GM23338 (cell line): ENCODE measurements at regions not wholly inside any gene's neighbourhood (a gene's known extent, or its start where the extent isn't known, plus 50 kb on each side); places are given as distances from the start of the nearest gene placed in this dataset.
A peak's percentile ranks its signal among the peaks of the same experiment; 100 is the strongest.

Experiments used
- ATAC-seq: fragments of 200-7000 bp; cut with Tn5 transposase; 3 replicates; pipeline ENCODE4 v1.9.1; 2020
- DNase-seq: peaks from one replicate; pipeline ENCODE4 v3.0.0-alpha.2; 2015; ENCODE audit warnings: low spot score
- H2AFZ ChIP-seq: fragments of 200-600 bp; sonication (generic); 2 replicates; pipeline ENCODE4 v1.8.0; 2016; ENCODE audit warnings: antibody characterized with exemption, mild to moderate bottlenecking, moderate library complexity
- H3F3A ChIP-seq: fragments of 200-600 bp; sonication (generic); replicated peaks from 2 replicates; pipeline ENCODE4 v1.8.0; 2017; ENCODE audit warnings: antibody characterized with exemption, mixed run types, low read depth
- H3K27ac ChIP-seq: fragments of 200-600 bp; sonication (generic); 2 replicates; pipeline ENCODE4 v1.6.1; 2016; ENCODE audit warnings: low read depth
- H3K27me3 ChIP-seq: fragments of 200-600 bp; sonication (generic); 2 replicates; pipeline ENCODE4 v1.8.0; 2016; ENCODE audit warnings: mild to moderate bottlenecking, mixed run types, moderate library complexity; ENCODE audit not compliant: insufficient read depth
- H3K36me3 ChIP-seq: fragments of 200-600 bp; sonication (generic); 2 replicates; pipeline ENCODE4 v1.8.0; 2016; ENCODE audit warnings: mild to moderate bottlenecking; ENCODE audit not compliant: insufficient read depth
- H3K4me1 ChIP-seq: fragments of 200-600 bp; sonication (generic); 2 replicates; pipeline ENCODE4 v1.8.0; 2016; ENCODE audit warnings: mild to moderate bottlenecking, moderate library complexity; ENCODE audit not compliant: insufficient read depth
- H3K4me2 ChIP-seq: fragments of 200-600 bp; sonication (generic); 2 replicates; pipeline ENCODE4 v1.7.1; 2017; ENCODE audit warnings: mixed run types
- H3K4me3 ChIP-seq: fragments of 200-600 bp; sonication (generic); 2 replicates; pipeline ENCODE4 v1.6.1; 2016; ENCODE audit warnings: mixed run types
- H3K79me2 ChIP-seq: fragments of 200-600 bp; sonication (generic); replicated peaks from 2 replicates; pipeline ENCODE4 v1.8.0; 2017; ENCODE audit warnings: mild to moderate bottlenecking; ENCODE audit not compliant: insufficient read depth
- H3K9me2 ChIP-seq: fragments of 200-600 bp; sonication (generic); 2 replicates; pipeline ENCODE4 v1.8.0; 2017; ENCODE audit not compliant: insufficient read depth
- H4K20me1 ChIP-seq: fragments of 200-600 bp; sonication (generic); replicated peaks from 2 replicates; pipeline ENCODE4 v1.8.0; 2017; ENCODE audit warnings: mild to moderate bottlenecking; ENCODE audit not compliant: insufficient read depth
- H3K27ac Mint-ChIP-seq: 2 replicates; pipeline ENCODE4 v1.8.0; 2020; ENCODE audit warnings: inconsistent platforms, mild to moderate bottlenecking, moderate library complexity, mixed read lengths
- H3K27me3 Mint-ChIP-seq: 3 replicates; pipeline ENCODE4 v1.8.0; 2022; ENCODE audit warnings: low read depth, mild to moderate bottlenecking, moderate library complexity, mixed read lengths, inconsistent platforms; ENCODE audit not compliant: insufficient read depth, poor library complexity
- H3K36me3 Mint-ChIP-seq: 3 replicates; pipeline ENCODE4 v1.8.0; 2021; ENCODE audit warnings: low read depth, mild to moderate bottlenecking, inconsistent platforms, moderate library complexity, mixed read lengths
- H3K4me1 Mint-ChIP-seq: 3 replicates; pipeline ENCODE4 v1.8.0; 2020; ENCODE audit warnings: mild to moderate bottlenecking, inconsistent platforms, mixed read lengths
- H3K4me3 Mint-ChIP-seq: 3 replicates; pipeline ENCODE4 v1.8.0; 2021; ENCODE audit warnings: moderate library complexity, mild to moderate bottlenecking, inconsistent platforms, mixed read lengths
- H3K9me3 Mint-ChIP-seq: 3 replicates; pipeline ENCODE4 v1.8.0; 2020; ENCODE audit warnings: moderate library complexity, mild to moderate bottlenecking, inconsistent platforms, mixed read lengths
- CREB1 ChIP-seq: fragments of 250-450 bp; sonication (Bioruptor Pico); IDR thresholded peaks from 2 replicates; pipeline ENCODE4 v1.5.0; 2020; ENCODE audit warnings: low read depth, mild to moderate bottlenecking, moderate library complexity
- CTCF ChIP-seq, 2 experiments: fragments of 200-600 bp in 1 of 2; sonication (generic) in 1 of 2; conservative IDR thresholded peaks; 2 replicates each; pipeline versions ENCODE4 v1.5.1 to v1.6.1; 2016 to 2017; ENCODE audit warnings: antibody characterized with exemption in 2 of 2, low read depth in 2 of 2, mild to moderate bottlenecking in 2 of 2, moderate library complexity in 1 of 2
- ETS1 ChIP-seq: IDR thresholded peaks from 2 replicates; pipeline ENCODE4 v1.6.1; 2016; ENCODE audit warnings: antibody characterized with exemption
- EZH2 ChIP-seq: fragments of 200-600 bp; sonication (generic); IDR thresholded peaks from one replicate; pipeline ENCODE4 v1.8.0; 2017; ENCODE audit warnings: antibody characterized with exemption, mild to moderate bottlenecking, low read depth; ENCODE audit not compliant: unreplicated experiment
- EZH2phosphoT487 ChIP-seq: fragments of 200-600 bp; sonication (generic); IDR thresholded peaks from one replicate; pipeline ENCODE4 v1.8.1; 2018; ENCODE audit warnings: antibody characterized with exemption; ENCODE audit not compliant: unreplicated experiment
- JUNB ChIP-seq: IDR thresholded peaks from one replicate; pipeline ENCODE4 v1.6.1; 2016; ENCODE audit warnings: antibody characterized with exemption; ENCODE audit not compliant: unreplicated experiment
- NANOG ChIP-seq: IDR thresholded peaks from 2 replicates; pipeline ENCODE4 v1.6.1; 2016; ENCODE audit warnings: antibody characterized with exemption, borderline replicate concordance
- REST ChIP-seq: IDR thresholded peaks from one replicate; pipeline ENCODE4 v1.6.1; 2018; ENCODE audit warnings: antibody characterized with exemption; ENCODE audit not compliant: unreplicated experiment
- STAT1 ChIP-seq: IDR thresholded peaks from one replicate; pipeline ENCODE4 v1.6.1; 2016; ENCODE audit warnings: antibody characterized with exemption; ENCODE audit not compliant: unreplicated experiment
- ZNF114 ChIP-seq: fragments of 250-450 bp; sonication (Bioruptor Pico); IDR thresholded peaks from 2 replicates; pipeline ENCODE4 v1.5.0; 2020; ENCODE audit warnings: mild to moderate bottlenecking, moderate library complexity

- H3K27me3 Mint-ChIP-seq, result peaks cover 2% of the 10 kb centered on the region
- peaks cover 22% of the 10 kb centered on the region for H3K4me1 Mint-ChIP-seq
- Histone ChIP-seq H3K27ac (no peak overlapping the region), H3K4me2 (no peak overlapping the region), H3K36me3 (no peaks in the 10 kb centered on the region), H2AFZ (peak overlapping the region; percentile 50; the same call in 1 of the 2 replicates), H3K27me3 (no peaks in the 10 kb centered on the region), H3K4me3 (no peak overlapping the region), H3F3A (no peaks in the 10 kb centered on the region), H3K4me1 (peaks cover 27% of the 10 kb centered on the region), H3K79me2 (no peaks in the 10 kb centered on the region), H4K20me1 (no peaks in the 10 kb centered on the region), H3K9me2 (no peaks in the 10 kb centered on the region)
- H3K9me3 Mint-ChIP-seq, result no peaks in the 10 kb centered on the region
- no peak overlapping the region for H3K4me3 Mint-ChIP-seq
- H3K27ac Mint-ChIP-seq, result peak overlapping the region; percentile 49
- ATAC-seq (no peak), DNase-seq (no peak)
- peaks cover 6% of the 10 kb centered on the region; the same call in 2 of the 3 replicates for H3K36me3 Mint-ChIP-seq
- no peak for TF ChIP-seq JUNB
Observed at GRCh38 chr11:104705490-104706190, 192.6 kb downstream of the CASP12 start.

GRCh38 chr11:104704888-104705287 lies 193.4 kb downstream of the CASP12 start:
- no peak overlapping the region for H3K27ac Mint-ChIP-seq
- Histone ChIP-seq H3K4me2 (no peak overlapping the region; the same call in 1 of the 2 replicates), H3K4me1 (peaks cover 27% of the 10 kb centered on the region), H3K36me3 (no peaks in the 10 kb centered on the region), H3K27me3 (no peaks in the 10 kb centered on the region), H3K27ac (no peak overlapping the region), H4K20me1 (no peaks in the 10 kb centered on the region), H3K79me2 (no peaks in the 10 kb centered on the region), H3K4me3 (no peak overlapping the region), H3F3A (no peaks in the 10 kb centered on the region), H2AFZ (peak overlapping the region; percentile 50; the same call in 1 of the 2 replicates), H3K9me2 (no peaks in the 10 kb centered on the region)
- ATAC-seq (no peak), DNase-seq (no peak)
- peaks cover 6% of the 10 kb centered on the region; the same call in 2 of the 3 replicates for H3K36me3 Mint-ChIP-seq
- H3K9me3 Mint-ChIP-seq, result no peaks in the 10 kb centered on the region
- H3K4me1 Mint-ChIP-seq, result peaks cover 22% of the 10 kb centered on the region
- peaks cover 2% of the 10 kb centered on the region for H3K27me3 Mint-ChIP-seq
- no peak overlapping the region for H3K4me3 Mint-ChIP-seq
- TF ChIP-seq ZNF114 (CRISPR knock-in tag), result no peak
- no peak for TF ChIP-seq ETS1
- no peak for TF ChIP-seq NANOG
- TF ChIP-seq CREB1 (CRISPR knock-in tag), result no peak
- TF ChIP-seq STAT1, result no peak
- TF ChIP-seq REST, result no peak
- TF ChIP-seq JUNB, result no peak
- no peak for TF ChIP-seq EZH2
- TF ChIP-seq CTCF (conservative IDR thresholded peaks at IDR 0.05; ENCODE audit: low read depth in 2 of 2), result no peak
- TF ChIP-seq EZH2phosphoT487, result no peak
